GM18499 (cell line): ENCODE measurements at regions not wholly inside any gene's neighbourhood (a gene's known extent, or its start where the extent isn't known, plus 50 kb on each side); places are given as distances from the start of the nearest gene placed in this dataset.
"Not testable (repeated sequence)": the region's sequence is repeated elsewhere in the genome, so short reads cannot be mapped to it uniquely, and the experiment has no call there.

Experiments
- ATAC-seq: cut with Tn5 transposase; IDR thresholded peaks from one replicate; pipeline ENCODE4 v1.9.1; 2021; ENCODE audit warnings: moderate number of reproducible peaks; ENCODE audit not compliant: insufficient read depth, unreplicated experiment

DNA sequence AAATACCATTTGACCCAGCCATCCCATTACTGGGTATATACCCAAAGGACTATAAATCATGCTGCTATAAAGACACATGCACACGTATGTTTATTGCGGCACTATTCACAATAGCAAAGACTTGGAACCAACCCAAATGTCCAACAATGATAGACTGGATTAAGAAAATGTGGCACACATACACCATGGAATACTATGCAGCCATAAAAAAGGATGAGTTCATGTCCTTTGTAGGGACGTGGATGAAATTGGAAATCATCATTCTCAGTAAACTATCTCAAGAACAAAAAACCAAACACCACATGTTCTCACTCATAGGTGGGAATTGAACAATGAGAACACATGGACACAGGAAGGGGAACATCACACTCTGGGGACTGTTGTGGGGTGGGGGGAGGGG is 142.1 kb upstream of the BEND6 start:
- not testable (repeated sequence) for ATAC-seq

DNA sequence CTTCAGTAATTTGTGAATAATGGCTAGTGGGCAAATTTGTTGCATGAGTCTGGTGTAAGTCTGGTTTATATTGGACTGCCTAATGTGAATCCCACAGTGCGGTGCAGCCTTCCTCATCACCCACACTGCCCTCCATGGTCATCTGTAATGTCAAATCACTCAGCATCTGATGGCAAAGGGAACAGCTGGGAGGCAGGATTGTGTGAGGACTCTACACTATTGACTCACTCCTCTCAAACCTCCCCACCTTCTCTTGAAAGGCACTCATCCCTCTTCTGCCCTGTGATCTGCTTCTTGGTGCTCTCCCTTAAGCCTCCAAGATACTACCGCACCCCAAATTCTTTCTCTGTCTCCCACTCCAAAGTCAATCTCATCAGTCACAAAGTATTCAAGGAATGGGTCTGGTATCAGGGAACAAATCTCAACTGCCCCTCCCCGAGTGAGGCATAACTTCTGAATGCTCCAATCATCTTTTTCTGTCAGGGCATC is 146.0 kb upstream of the BEND6 start:
- no peak for ATAC-seq

- ATAC-seq, result no peak
These were observed 146.9 kb upstream of the BEND6 start for GRCh38 chr6:56807989-56808337.

DNA sequence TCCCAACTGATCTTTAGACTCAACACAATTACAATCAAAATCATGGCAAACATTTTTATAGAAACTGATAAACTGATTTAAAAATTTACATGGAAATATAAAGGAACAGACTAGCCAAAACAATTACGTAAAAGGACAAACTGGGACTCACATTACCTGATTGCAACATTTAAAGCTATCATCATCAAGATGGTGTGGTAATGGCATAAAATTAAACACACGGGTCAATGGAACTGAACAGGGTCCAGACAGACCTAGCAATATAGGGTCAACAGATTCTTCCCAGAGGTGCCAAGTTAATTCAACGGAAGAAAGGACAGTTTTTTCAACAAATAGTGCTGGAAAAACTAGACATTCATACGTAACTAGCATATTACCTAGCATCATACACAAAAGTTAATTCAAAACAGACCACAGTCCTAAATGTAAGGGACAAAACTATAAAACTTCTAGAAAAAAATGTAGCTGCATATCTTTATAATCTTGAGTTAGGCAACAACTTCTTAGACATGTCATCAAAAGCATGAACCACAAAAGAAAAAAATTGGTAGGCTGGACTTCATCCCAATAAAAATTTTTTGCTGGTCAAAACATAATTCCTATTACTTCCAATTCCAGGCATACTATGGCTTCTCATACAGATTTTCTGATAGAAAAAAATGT is 147.4 kb upstream of the BEND6 start:
- ATAC-seq, result no peak

DNA sequence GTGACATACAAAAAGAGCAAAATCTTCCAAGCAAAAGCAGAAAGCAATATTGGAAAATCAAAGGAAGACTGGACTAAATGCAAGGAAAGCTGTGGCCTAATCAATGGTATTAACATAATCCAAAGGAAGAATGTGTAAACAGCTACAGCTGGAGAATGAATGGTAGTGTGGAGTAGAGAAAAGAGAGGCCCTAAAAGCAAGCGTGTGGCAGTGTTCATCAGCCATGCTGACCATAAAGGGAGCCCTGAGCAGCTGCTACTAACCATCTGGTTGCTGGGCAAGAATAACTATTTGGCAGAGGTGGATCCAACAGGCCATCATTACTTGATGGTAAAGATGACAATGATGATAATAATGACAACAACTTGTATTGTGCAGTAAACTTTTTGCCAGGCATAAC is 148.5 kb upstream of the BEND6 start:
- ATAC-seq, result no peak

GRCh38 chr6:56804996-56805395 is 149.9 kb upstream of the BEND6 start:
- ATAC-seq, result no peak

DNA sequence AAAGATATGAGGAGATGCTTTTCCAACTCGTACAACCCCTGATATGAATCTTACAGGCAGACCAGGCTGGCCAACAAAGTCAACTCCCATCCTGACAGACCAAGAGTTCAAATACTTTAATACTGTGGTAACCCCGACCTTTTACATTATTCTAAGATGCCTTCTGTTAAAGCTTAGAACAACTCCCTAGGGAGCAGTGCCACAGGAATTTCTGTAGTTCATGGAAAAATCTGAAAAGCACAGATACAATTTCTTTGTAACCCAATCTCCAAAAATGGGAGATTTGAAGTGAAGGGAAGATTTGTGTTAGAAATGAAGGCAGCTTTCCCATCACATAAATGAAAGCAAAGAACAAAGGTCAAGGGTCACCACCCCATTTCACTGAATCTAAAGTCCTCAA is 151.3 kb upstream of the BEND6 start:
- ATAC-seq, result no peak

- ATAC-seq, result no peak
These were observed 152.3 kb upstream of the BEND6 start for GRCh38 chr6:56802584-56802983.

GRCh38 chr6:56799989-56800388 is 154.9 kb upstream of the BEND6 start:
- no peak for ATAC-seq

DNA sequence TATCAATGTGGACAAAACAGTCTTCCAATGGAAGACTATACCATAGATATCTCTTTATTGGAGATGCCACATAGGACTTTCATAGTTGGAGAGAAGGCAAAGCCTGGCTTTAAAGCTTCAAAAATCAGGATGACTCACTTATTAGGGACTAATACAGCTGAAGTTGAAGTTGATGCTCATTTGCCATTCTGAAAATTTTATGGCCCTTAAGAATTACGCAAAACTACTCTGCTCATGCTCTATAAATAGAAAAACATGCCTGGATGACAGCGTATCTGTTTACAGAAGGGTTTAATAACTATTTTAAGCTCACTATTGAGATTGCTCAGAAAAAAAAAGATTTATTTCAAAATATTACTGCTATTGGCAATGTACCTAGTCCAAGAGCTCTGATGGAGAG is 155.5 kb upstream of the DST start:
- no peak for ATAC-seq

DNA sequence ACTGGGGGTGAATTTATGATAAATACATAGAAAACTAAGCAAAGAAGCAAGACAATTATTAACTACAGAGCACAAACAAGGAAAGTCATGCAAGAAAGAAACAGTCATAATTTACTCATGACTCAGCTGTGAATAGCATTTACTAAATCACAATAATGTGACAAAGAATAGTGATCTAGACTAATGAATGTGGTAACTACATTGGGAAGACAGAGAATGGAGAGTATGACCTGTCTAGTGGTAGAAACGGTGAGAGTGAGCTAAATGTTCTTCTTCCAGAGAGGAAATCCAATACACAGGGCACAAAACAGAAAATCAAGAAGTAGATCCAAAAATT is 153.5 kb upstream of the DST start:
- ATAC-seq, result no peak

GRCh38 chr6:56795466-56796195 is 152.9 kb upstream of the DST start:
- no peak for ATAC-seq

DNA sequence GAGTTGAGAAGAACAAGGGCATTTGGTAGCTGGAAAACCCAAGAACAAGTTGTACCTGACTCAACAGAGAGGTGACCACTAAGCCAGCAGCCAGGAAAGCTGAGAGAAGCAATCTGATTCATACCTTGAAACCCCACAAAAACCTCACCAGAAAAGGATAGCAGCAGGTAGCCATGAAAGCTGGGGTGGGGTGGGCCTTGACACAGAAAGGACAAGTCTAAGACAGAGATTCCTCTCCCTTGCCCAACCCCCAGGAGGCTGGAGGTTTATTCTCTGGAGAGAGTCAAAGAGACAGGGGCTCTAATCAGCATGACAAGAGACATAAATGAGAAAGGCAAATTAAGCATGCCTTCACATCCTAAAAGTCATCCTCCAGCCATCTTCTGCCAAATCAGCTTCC is 151.7 kb upstream of the DST start:
- no peak for ATAC-seq

DNA sequence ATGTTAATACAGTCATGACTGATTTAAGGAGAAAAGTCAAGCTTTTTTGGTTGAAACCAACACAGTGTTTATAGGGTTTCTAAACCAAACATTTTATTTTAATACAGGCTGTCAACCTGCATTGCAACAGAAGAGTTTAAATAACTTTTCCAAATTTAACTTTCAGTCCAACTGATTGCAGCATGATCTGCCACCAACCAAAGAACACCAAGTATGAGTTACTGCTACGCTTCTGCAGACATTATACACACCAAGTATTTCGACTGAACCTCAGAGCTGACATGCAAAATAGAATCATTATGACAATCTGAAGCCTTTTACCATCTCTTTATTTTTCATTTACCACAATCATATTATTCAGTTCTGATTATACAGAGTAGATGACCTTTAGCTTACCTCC is 151.2 kb upstream of the DST start:
- ATAC-seq, result no peak

DNA sequence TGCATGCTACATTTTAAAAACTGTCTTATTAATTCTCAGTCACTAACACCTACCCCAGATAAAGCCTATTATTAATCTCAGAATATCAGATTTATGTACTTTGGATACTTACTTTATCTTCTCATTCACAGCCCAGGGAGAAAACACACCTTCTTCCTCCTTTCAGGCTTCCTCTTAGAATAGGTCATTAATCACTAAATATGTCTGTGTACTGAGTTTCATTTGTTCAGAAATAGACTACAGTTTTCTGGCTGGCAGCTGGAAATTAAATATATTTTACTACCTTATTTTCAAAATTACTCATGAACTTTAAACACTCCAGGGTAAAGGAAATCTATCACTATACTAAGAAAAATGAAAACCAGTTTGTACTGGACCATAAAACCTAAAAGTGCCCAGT is 147.7 kb upstream of the DST start:
- no peak for ATAC-seq

DNA sequence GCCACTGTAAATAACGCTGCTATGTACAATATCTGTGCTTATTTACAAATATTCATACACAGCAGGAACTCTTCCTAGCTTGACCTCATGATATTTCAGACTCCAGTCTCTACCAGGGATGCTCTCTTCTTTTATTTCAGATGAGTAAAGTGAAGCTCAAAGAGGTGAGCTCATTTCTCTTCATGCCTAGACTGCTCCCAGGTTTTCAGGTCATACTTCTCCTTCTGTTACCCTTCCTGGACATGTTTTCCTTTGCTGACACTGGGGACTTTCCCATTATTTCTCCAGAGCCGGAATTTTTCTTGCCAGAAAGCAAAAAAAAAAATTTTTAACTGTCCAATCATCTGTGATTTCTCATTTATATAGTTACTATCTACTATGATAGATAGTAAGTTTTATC is 147.2 kb upstream of the DST start:
- no peak for ATAC-seq

- no peak for ATAC-seq
These were observed 146.7 kb upstream of the DST start for GRCh38 chr6:56789342-56789741.

DNA sequence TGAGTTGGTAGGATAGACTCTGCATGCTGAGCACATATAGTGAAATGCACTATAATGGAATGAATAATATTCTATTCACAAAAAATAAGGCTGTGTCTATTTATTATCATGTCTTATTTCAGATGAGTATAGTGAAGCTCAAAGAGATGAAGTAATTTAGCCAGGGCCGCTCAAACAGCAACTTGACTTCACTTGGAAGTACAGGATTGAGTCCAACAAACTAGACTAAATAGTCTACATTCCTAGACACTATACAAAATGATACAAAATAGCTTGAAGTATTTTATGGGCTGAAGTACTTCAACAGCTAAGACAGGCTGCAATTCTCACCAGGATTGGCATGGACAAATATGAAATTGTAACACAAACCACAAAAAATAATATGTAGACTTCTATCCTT is 144.5 kb upstream of the DST start:
- no peak for ATAC-seq

DNA sequence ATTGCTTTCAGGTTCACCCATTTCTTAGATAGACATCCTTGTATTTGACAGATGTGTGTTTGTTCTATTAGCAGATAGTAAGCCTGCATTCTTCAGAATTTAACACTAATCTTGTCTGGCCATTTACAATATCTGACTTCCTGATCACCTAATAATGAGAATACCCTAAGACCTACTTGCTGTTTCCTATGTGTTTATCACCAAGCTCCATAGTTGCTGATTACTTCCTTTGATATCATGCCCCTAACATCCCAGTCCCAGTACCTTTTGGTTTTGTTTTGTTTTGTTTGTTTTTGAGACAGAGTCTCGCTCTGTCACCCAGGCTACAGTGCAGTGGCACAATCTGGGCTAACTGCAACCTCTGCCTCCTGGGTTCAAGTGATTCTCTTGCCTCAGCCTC is 143.6 kb upstream of the DST start:
- no peak for ATAC-seq

DNA sequence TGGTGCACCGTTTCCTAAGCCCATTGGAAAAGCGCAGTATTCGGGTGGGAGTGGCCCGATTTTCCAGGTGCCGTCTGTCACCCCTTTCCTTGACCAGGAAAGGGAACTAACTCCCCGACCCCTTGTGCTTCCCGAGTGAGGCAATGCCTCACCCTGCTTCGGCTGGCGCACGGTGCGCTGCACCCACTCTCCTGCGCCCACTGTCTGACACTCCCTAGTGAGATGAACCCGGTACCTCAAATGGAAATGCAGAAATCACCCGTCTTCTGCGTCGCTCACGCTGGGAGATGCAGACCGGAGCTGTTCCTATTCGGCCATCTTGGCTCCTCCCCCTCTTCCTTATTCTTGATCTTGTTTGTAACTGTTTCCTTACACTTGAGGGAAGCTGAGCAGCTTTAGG is 142.8 kb upstream of the DST start:
- ATAC-seq, result not testable (repeated sequence)

DNA sequence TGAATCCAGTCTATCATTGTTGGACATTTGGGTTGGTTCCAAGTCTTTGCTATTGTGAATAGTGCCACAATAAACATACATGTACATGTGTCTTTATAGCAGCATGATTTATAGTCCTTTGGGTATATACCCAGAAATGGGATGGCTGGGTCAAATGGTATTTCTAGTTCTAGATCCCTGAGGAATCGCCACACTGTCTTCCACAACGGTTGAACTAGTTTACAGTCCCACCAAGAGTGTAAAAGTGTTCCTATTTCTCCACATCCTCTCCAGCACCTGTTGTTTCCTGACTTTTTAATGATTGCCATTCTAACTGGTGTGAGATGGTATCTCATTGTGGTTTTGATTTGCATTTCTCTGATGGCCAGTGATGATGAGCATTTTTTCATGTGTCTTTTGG is 137.4 kb upstream of the DST start:
- ATAC-seq, result not testable (repeated sequence)

DNA sequence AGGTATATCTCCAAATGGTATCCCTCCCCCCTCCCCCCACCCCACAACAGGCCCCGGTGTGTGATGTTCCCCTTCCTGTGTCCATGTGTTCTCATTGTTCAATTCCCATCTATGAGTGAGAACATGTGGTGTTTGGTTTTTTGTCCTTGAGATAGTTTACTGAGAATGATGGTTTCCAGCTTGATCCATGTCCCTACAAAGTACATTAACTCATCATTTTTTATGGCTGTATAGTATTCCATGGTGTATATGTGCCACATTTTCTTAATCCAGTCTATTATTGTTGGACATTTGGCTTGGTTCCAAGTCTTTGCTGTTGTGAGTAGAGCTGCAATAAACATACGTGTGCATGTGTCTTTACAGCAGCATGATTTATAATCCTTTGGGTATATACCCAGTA is 135.8 kb upstream of the DST start:
- ATAC-seq, result not testable (repeated sequence)
